ENCODE measurements at regions not wholly inside any gene's neighbourhood (a gene's known extent, or its start where the extent isn't known, plus 50 kb on each side); places are given as distances from the start of the nearest gene placed in this dataset.
"Not testable (repeated sequence)": the region's sequence is repeated elsewhere in the genome, so short reads cannot be mapped to it uniquely, and the experiment has no call there.

- not testable (repeated sequence) for DNase-seq
These were observed 297.8 kb downstream of the POTED start for GRCh38 chr21:13907385-13907784.

DNA sequence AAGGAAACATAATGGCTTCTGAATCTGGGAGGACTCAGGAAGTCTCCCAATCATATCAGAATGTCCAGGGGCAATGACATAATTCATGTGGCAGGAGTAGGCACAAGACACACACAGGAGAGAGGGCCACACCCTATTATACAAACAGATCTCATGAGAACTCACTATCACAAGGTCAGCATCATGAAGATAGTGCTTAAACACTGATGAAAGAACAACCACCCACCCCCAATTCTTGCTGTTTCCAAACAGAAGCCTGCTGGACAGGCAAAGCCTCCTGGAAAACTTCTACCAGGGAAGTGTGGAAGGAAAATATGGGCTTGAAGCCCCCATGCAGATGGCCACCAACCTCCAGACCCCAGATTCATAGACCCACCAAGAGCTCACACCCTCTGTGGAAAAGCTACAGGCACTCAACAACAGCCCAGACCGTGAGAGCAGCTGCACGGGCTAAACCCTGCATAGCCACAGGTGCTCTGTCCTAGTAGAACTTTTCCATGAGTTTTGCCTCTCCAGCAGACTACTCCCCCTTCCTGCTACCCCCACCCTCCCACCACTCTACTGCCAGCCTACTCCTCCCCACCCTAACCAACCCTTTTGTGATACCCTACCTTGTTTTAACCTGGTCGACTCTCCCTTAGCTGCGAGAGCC lies 287.1 kb downstream of the POTED start:
- DNase-seq, result not testable (repeated sequence)

GRCh38 chr21:13893617-13894016 lies 284.0 kb downstream of the POTED start:
- not testable (repeated sequence) for DNase-seq

DNA sequence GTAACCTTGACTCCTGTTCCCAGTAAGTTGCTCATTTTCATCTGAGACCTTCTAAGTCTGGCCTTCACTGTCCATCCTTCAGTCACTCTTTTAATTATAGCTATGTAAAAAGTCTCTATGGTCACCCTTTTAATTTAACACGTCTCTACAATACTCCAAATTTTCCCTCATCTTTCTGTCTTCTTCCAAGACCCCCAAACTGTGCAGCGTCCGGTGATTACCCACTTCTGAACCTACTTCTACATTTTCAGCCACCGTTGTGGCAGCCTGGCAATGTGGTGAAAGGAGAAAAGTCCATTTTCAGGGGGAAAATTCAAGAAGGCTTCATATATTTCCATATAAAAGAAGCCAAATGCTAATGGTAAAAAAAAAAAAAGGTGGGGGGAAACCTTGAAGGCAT lies 283.4 kb downstream of the POTED start:
- DNase-seq, result not testable (repeated sequence)

DNA sequence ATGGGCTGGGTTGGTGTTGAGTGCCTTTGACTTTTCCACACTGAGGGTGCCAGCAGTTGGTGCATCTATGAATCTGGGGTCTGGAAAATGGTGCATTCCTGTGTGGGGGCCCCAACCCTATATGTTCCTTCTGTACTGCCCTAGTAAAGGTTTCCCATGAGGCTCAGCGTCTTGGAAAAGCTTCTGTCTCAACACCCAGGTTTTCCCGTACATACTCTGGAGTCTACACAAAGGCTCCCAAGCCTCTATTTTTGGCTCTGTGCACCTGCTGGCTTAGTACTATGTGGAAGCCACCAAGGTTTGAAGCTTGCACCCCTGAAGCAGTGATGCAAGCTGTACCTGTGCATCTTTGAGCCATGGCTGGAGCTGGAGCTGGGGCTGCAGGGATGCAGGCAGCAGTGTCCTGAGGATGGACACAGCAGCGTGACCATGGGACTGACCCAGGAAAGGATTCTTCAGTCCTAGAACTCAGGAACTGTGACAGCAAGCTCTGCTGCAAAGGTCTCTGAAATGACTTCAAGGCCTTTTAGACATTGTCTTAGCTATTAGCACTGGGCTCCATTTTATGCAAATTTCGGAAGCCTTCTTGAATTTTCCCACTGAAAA lies 282.7 kb downstream of the POTED start:
- DNase-seq, result not testable (repeated sequence)

DNA sequence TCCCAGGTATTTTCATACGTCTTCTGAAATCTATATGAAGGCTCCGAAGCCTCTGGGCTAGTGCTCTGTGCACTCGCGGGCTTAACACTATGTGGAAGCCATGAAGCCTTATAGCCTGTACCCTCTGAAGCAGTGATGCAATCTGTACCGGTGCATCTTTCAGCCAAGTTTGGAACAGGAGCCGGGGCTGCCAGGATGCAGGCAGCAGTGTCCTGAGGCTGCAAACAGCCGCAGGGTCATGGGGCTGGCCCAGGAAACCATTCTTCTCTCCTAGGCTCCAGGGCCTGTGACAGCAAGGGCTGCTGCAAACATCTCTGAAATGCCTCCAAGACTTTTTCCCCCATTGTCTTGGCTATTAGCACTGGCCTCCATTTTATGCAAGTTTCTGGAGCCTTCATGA lies 279.6 kb downstream of the POTED start:
- not testable (repeated sequence) for DNase-seq

- not testable (repeated sequence) for DNase-seq
These were observed 274.2 kb downstream of the POTED start for GRCh38 chr21:13883641-13884395.

DNA sequence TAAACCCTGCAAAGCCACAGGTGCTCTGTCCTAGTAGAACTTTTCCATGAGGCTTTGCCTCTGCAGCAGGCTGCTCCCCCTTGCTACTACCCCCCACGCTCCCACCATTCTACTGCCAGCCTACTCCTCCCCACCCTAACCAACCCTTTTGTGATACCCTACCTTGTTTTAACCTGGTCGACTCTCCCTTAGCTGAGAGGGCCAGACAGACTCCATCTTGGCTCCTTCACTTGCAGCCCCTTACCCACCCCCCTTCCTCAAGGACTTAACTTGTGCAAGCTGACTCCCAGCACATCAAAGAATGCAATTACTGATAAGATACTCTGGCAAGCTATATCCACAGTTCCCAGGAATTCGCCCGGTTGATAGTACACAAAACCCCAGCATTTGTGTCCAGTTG lies 267.9 kb downstream of the POTED start:
- DNase-seq, result not testable (repeated sequence)

DNA sequence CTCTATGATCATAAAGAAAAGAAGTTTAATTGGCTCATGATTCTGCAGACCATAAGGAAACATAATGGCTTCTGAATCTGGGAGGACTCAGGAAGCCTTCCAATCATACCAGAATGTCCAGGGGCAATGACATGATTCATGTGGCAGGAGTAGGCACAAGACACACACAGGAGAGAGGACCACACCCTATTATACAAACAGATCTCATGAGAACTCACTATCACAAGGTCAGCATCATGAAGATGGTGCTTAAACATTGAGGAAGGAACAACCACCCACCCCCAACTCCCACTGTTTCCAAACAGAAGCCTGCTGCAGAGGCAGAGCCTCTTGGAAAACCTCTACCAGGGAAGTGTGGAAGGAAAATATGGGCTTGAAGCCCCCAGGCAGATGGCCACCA lies 267.4 kb downstream of the POTED start:
- DNase-seq, result not testable (repeated sequence)

DNA sequence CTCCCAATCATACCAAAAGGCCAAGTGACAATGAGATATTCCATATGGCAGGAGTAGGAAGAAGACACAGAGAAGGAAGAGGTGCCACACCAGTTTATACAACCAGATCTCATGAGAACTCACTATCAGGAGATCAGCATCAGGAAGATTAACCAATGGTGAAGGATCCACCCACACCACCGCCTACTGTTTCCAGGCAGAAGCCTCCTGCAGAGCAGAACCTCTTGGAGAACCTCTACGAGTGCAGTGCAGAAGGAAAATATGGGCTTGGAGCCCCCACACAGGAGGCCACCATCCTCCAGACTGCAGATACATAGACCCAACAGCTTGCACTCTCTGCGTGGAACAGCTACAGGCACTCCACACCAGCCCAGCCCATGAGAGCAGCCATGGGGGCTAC lies 264.4 kb downstream of the POTED start:
- not testable (repeated sequence) for DNase-seq

GRCh38 chr21:13854638-13855037 lies 245.1 kb downstream of the POTED start:
- DNase-seq, result no peak

DNA sequence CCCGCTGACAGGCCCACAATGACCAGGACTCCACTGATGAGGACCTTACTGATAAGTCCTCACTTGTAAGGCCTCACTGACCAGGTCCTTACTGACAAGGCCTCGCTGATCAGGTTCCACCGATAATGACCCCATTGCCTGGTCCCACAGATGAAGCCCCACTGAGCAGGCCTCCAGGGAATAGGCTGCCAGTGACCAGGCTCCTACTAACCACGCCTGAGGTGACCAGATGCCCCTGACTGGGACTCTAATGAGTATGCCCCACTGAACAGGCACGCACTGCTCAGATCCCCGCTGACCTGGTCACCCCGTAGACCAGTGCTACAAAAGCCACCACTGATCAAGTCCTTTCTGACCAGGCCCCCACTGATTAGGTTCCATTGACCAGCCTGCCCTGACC lies 241.2 kb downstream of the POTED start:
- not testable (repeated sequence) for DNase-seq

DNA sequence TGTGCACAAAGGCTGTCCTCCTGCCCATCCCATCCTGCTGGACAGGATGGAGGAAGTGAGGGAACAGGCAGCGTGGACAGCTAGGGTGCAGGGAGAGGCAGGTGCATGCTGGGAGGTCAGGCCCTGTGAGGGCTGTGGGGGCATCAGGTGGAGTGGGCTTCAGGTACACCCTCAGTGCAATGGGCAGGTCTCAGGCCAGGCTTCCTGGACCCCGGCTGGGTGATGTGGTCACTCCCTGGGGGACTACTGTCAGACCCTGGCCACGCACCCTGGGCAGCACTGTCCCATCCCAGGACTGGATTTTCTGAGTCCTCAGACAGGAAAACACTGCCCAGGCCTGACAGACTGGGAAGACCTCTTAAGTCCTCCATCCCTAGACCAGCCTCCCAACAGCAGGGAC lies 239.9 kb downstream of the POTED start:
- not testable (repeated sequence) for DNase-seq

DNA sequence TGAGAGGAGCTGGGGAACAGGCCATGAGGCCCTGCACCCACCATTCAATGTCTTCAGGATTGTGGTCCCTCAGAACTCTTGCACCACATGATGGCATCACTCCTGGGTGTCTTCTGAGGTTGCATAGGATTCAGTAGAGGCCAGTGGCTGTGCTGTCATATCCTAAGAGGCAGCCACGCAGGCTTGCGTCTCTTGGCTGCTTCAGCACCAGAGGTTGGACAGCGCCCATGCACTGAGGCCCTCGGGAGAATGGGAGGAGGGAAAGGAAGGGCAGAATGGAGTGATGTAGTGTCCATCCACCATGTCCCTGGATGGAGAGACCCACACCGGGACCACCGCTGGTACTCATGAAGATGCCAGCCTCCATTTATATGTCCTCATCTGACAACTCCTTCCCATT lies 237.1 kb downstream of the POTED start:
- DNase-seq, result not testable (repeated sequence)

- DNase-seq, result not testable (repeated sequence)
These were observed 235.0 kb downstream of the POTED start for GRCh38 chr21:13844574-13844973.

DNA sequence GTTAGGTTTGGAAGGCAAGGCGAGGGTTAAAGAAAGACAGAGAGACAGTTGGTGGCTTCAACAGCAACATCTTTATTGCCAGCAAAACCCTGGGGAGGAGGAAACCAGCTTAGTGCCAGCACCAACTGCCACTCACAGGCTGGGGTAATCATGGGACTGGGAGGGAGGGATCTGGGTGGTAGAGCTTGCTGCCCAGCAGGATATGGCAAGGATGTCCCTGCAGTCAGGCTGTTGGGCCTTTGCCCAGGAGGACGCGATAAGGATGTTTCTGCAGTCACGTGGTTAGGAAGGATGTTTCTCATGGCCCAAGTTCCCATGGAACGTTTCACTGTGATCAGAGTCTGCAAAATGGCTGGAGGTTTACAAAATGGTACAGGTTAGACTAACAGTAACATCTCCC lies 233.5 kb downstream of the POTED start:
- DNase-seq, result not testable (repeated sequence)

GRCh38 chr21:13827666-13828065 lies 218.1 kb downstream of the POTED start:
- DNase-seq, result not testable (repeated sequence)

GRCh38 chr21:13827201-13827600 lies 217.6 kb downstream of the POTED start:
- DNase-seq, result no peak

DNA sequence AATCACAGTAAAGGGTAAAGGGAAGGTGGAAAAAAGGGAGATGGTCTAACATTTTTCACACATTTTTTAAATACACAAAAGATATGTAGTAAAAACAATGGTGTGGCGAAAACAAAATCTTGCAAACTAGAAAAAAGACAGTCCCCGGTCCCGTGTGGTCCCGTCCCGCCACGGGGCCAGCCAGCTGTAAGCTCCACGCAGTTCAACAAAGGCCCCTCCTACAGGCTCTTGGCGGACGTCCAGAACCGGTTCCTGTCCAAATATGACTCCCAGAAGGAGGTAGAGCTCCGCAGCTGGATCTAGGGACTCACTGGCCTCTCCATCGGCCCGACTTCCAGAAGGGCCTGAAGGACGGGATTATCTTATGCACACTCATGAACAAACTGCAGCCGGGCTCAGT lies 216.9 kb downstream of the POTED start:
- DNase-seq, result not testable (repeated sequence)

DNA sequence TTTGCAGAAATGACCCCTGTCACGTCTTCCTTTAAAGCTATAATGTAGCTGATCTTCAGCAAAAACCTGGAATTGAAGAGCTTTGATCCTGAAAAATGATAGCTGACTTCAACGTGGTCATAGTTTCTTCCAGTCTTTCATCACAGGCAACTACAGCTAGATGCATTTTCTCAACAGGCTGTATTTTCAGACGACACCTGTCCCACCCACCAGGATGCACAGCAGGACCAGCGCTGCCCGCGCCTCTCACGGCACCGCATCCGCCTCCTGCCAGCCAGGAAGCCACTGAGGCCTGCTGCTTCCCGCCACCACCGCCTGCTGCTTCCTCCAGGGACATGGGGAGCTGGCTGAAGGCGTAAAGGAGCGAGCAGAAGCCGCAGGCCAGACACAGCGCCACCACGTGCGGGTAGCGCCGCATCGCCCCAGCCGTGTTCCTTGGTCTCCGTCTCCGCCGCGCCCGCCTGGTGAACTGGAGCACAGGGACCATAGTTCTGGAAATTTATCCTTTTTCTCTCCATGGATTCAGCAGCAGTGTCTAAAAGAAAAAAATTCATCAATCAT lies 215.7 kb downstream of the POTED start:
- DNase-seq, result not testable (repeated sequence)

DNA sequence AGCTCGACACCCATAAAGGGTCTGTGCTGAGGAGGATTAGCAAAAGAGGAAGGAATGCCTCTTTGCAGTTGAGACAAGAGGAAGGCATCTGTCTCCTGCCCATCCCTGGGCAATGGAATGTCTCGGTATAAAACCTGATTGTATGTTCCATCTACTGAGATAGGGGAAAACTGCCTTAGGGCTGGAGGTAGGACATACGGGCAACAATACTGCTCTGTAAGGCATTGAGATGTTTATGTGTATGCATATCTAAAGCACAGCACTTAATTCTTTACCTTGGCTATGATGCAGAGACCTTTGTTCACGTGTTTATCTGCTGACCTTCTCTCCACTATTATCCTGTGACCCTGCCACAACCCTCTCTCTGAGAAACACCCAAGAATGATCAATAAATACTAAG lies 210.7 kb downstream of the POTED start:
- DNase-seq, result not testable (repeated sequence)

DNA sequence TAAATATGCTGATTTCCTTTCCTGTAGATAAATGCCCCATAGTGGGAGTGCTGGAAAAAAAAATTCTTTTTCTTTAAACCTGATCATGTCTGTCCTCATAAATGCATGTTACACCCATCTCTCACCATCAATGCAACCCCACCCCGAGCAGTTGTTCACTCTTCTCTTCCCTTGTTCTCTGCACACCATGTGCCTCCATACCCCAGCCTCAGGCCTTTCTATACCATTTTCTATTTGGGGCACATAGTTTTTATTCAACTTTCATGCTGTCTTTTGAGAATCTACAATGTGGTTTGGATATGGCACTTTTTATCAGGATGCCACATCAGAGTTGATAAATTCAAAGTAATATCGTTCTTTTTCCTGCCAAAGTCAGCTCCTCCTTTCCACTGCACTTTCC lies 202.6 kb downstream of the POTED start:
- not testable (repeated sequence) for DNase-seq

GRCh38 chr21:13810559-13810958 lies 201.0 kb downstream of the POTED start:
- not testable (repeated sequence) for DNase-seq

DNA sequence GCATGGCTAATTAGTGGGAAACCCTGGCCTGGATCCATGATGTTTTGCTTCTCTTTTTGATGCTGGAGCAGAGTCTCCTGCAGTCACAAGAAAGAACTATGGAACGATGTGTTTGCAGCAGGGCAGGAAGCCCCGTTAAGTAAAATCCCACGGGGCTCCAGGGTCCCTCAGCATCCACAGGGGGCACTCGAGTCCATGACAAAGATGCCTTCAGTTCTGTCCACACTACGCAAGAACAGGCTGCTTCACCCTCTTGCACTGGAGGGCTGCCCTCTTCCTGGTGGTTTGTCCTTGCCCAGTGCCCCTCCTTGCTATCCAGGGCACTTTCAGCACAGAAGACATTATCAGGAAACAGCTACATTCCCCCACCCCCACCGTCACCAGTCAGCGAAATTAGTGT lies 196.9 kb downstream of the POTED start:
- DNase-seq, result not testable (repeated sequence)
